Astrocyte of the cerebellum (primary cell): ENCODE measurements at regions not wholly inside any gene's neighbourhood (a gene's known extent, or its start where the extent isn't known, plus 50 kb on each side); places are given as distances from the start of the nearest gene placed in this dataset.

Experiments
- DNase-seq: peaks from one replicate; pipeline ENCODE4 v3.0.0-alpha.2; 2011; ENCODE audit warnings: low read depth
- H3K4me3 ChIP-seq: 2 replicates; pipeline ENCODE4 v1.5.1; 2011; ENCODE audit warnings: mild to moderate bottlenecking, low read depth, low read length, moderate library complexity
- in situ Hi-C: cut with HindIII; loops from 2 replicates; pipeline ENCODE4 v1.10.0; 2017; ENCODE audit warnings: low sequenced_read_pairs
- TF ChIP-seq, protein P1 (sequence below): IDR thresholded peaks from 2 replicates; pipeline ENCODE4 v1.5.1; 2012; ENCODE audit warnings: low read length, low read depth, moderate library complexity, mild to moderate bottlenecking; ENCODE audit errors: missing control alignments

GRCh38 chr6:78059171-78059570 lies 406.3 kb downstream of the MEI4 start:
- H3K4me3 ChIP-seq: no peak overlapping the region
- DNase-seq: no peak
- TF ChIP-seq, protein P1, sequence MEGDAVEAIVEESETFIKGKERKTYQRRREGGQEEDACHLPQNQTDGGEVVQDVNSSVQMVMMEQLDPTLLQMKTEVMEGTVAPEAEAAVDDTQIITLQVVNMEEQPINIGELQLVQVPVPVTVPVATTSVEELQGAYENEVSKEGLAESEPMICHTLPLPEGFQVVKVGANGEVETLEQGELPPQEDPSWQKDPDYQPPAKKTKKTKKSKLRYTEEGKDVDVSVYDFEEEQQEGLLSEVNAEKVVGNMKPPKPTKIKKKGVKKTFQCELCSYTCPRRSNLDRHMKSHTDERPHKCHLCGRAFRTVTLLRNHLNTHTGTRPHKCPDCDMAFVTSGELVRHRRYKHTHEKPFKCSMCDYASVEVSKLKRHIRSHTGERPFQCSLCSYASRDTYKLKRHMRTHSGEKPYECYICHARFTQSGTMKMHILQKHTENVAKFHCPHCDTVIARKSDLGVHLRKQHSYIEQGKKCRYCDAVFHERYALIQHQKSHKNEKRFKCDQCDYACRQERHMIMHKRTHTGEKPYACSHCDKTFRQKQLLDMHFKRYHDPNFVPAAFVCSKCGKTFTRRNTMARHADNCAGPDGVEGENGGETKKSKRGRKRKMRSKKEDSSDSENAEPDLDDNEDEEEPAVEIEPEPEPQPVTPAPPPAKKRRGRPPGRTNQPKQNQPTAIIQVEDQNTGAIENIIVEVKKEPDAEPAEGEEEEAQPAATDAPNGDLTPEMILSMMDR: no peak
- in situ Hi-C loops: no loop called here

GRCh38 chr6:78062993-78063392 lies 410.2 kb downstream of the MEI4 start:
- DNase-seq: no peak
- in situ Hi-C loops: no loop called here
- H3K4me3 ChIP-seq: no peak overlapping the region
- TF ChIP-seq, protein P1: no peak

DNA sequence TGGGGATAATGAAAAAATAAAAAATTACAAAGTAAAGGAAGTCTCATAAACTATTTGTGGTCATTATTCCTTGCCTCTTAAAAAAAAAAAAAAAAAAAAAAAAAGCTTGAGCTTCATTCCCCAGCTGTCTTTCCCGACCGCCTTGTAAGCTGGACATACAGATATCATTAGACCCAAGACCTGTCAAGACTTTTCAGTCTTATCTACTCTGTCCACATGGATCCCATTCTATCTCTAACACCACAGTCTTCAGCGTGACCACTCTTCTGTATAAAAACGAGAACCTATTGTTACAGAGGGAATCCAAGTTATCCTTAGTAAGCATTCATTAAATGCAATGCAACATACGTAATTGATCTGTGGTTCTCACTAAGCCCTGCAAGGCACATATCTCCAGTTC lies 423.5 kb downstream of the MEI4 start:
- in situ Hi-C loops: no loop called here
- no peak overlapping the region for H3K4me3 ChIP-seq
- no peak for DNase-seq
- TF ChIP-seq, protein P1: no peak

GRCh38 chr6:78089531-78089930 lies 436.7 kb downstream of the MEI4 start:
- in situ Hi-C loops: no loop called here
- no peak for DNase-seq
- TF ChIP-seq, protein P1: no peak
- no peak overlapping the region for H3K4me3 ChIP-seq

DNA sequence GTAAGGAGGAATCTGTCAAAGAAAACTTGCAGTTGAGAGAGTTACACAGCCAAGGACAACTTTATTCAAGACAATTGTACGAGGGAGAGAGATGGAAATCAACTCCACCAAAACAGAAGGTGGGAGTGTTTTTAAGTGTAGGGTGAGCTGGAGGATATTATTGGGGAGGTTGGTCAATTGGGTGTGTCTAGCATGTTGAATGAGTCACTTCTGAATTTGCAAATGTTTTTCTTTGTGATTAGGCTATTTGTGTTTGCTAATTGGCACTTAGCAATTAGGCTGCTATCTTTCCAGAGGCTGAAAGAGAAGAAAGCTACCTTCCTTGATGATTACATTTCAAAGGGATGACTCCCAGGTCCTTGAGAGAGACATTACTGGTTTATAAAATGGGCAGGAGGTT lies 441.1 kb downstream of the MEI4 start:
- in situ Hi-C loops: no loop called here
- no peak for DNase-seq
- TF ChIP-seq, protein P1: no peak

GRCh38 chr6:78101387-78101786 lies 448.5 kb downstream of the MEI4 start:
- no peak overlapping the region for H3K4me3 ChIP-seq
- in situ Hi-C loops: no loop called here

More for the DNA sequence above, 441.1 kb downstream of the MEI4 start:
- H3K4me3 ChIP-seq: no peak overlapping the region

DNA sequence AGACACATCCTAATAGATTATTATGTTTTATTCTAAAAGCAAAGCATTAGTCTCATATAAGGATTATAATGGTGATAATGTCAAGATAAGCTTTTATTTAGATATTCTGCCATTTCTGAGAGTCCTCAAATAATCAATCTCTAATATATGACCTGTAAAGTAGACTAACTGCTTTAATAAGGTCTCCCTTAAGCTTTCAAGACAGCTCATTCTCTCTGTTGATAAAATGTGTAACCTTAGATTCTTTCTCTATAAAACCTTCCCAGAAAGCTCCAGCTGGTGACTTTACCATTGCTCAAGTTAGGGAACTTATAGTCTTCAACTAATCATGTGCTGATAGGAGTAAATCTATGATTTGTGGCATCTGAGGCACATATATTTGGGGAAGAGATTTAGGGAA lies 457.8 kb downstream of the MEI4 start:
- in situ Hi-C loops: no loop called here
- TF ChIP-seq, protein P1: no peak
- DNase-seq: no peak
- no peak overlapping the region for H3K4me3 ChIP-seq

More at GRCh38 chr6:78101387-78101786, 448.5 kb downstream of the MEI4 start:
- TF ChIP-seq, protein P1: no peak
- no peak for DNase-seq
